Forelimb muscle (tissue), 1 donor: ENCODE measurements at regions not wholly inside any gene's neighbourhood (a gene's known extent, or its start where the extent isn't known, plus 50 kb on each side); places are given as distances from the start of the nearest gene placed in this dataset.
"Not testable (repeated sequence)": the region's sequence is repeated elsewhere in the genome, so short reads cannot be mapped to it uniquely, and the experiment has no call there.

Experiments
- DNase-seq: peaks from one replicate; pipeline ENCODE4 v3.0.0-alpha.2; 2013; ENCODE audit warnings: low read depth

DNA sequence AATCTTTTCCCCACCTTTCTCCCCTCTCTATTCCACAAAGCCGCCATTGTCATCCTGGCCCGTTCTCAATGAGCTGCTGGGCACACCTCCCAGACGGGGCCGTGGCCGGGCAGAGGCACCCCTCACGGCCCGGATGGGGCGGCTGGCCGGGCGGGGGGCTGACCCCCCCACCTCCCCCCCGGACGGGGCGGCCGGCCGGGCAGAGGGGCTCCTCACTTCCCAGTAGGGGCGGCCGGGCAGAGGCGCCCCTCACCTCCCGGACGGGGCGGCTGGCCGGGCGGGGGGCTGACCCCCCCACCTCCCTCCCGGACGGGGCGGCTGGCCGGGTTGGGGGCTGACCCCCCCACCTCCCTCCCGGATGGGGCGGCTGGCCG, 85.6 kb downstream of the OR2B2 start:
- not testable (repeated sequence) for DNase-seq

DNA sequence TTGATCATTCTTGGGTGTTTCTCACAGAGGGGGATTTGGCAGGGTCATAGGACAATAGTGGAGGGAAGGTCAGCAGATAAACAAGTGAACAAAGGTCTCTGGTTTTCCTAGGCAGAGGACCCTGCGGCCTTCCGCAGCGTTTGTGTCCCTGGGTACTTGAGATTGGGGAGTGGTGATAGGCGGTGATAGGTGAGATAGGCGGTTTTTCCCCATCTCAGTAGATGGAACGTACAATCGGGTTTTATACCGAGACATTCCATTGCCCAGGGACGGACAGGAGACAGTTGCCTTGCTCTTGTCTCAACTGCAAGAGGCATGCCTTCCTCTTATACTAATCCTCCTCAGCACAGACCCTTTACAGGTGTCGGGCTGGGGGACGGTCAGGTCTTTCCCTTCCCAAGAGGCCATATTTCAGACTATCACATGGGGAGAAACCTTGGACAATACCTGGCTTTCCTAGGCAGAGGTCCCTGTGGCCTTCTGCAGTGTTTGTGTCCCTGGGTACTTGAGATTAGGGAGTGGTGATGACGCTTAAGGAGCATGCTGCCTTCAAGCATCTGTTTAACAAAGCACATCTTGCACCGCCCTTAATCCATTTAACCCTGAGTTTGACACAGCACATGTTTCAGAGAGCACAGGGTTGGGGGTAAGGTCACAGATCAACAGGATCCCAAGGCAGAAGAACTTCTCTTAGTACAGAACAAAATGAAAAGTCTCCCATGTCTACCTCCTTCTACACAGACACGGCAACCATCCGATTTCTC, 86.2 kb downstream of the OR2B2 start:
- DNase-seq: not testable (repeated sequence)

- no peak for DNase-seq
Observed at GRCh38 chr6:27825025-27825793, 87.0 kb downstream of the OR2B2 start.

DNA sequence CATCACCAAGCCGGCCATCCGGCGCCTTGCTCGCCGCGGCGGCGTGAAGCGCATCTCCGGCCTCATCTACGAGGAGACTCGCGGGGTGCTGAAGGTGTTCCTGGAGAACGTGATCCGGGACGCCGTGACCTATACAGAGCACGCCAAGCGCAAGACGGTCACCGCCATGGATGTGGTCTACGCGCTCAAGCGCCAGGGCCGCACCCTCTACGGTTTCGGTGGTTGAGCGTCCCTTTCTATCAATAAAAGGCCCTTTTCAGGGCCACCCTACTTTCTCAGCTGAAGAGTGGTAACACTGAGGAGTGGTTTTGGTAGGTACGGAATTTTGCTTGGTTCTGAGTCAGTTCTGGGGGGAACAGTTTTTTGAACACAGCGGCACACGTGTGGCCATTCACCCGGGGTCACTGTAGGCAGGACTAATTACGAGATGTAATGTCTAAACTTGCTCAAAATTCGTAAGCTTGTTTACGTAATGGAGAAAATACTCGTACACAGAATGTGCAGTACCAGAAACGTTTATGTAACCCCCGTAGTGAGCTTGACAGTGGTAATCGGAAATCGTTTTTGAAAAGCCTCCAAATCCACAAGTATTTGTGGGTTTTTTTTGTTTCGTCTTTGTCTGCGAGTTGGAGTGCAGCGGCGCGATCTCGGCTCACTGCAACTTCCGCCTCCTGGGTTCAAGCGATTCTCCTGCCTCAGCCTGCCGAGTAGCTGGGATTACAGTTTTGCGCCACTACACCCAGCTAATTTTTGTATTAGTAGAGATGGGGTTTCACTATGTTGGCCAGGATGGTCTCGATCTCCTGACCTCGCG, 87.8 kb downstream of the OR2B2 start:
- DNase-seq: not testable (repeated sequence)

DNA sequence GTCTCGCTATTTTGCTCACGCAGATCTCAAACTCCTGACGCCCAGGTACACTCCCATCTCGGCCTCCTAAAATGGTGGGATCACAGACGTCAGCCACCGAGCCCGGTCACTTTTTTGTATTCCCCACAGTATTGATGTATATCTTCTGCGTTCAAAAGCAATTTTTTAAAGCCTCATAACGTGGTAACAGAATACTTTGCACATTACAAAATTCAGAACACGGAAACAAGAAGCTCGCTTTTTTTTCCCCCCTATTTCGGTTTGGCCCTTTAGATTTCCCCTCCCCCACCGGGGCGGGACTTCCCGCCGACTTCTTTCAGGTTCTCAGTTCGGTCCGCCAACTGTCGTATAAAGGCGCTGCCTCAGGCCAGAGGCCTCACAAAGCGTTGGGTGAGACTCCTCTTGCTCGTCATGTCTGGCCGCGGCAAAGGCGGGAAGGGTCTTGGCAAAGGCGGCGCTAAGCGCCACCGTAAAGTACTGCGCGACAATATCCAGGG, 88.4 kb downstream of the OR2B2 start:
- DNase-seq: not testable (repeated sequence)

GRCh38 chr6:27816906-27817305, 95.3 kb downstream of the OR2B2 start:
- no peak for DNase-seq

GRCh38 chr6:27814665-27815424, 97.4 kb downstream of the OR2B2 start:
- DNase-seq: peak; percentile 97

DNA sequence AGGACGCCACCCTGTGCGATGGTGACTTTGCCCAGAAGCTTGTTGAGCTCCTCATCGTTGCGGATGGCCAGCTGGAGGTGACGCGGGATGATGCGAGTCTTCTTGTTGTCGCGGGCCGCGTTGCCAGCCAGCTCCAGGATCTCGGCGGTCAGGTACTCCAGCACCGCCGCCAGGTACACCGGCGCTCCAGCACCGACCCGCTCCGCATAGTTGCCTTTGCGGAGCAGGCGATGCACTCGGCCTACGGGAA, 97.9 kb downstream of the OR2B2 start:
- DNase-seq: not testable (repeated sequence)

DNA sequence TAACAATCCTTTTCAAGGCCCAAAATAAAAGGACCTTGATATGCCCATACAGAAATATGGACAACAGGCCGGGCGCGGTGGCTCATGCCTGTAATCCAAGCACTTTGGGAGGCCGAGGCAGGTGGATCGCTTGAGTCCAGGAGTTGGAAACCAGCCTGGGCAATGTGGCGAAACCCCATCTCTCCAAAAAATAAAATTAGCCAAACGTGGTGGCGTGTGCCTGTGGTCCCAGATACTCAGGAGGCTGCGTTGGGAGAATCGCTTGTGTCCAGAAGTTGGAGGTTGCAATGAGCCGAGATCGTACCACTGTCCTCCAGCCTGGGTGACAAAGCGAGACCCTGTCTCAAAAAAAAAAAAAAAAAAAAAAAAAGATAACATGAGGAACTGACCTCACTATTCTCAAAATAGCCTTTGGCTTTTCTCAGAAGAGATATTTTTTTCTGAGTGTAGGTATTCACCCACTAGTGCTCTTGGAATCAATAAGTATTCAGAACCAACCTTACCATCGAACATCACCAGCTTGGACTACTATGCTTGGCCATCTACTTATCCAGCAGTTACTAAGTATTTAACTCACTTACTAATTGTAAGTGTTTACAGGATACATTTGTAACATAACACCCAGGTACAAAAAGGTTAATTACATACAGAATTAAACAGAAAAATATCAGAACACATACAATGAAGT, 99.2 kb downstream of the OR2B2 start:
- DNase-seq: no peak

DNA sequence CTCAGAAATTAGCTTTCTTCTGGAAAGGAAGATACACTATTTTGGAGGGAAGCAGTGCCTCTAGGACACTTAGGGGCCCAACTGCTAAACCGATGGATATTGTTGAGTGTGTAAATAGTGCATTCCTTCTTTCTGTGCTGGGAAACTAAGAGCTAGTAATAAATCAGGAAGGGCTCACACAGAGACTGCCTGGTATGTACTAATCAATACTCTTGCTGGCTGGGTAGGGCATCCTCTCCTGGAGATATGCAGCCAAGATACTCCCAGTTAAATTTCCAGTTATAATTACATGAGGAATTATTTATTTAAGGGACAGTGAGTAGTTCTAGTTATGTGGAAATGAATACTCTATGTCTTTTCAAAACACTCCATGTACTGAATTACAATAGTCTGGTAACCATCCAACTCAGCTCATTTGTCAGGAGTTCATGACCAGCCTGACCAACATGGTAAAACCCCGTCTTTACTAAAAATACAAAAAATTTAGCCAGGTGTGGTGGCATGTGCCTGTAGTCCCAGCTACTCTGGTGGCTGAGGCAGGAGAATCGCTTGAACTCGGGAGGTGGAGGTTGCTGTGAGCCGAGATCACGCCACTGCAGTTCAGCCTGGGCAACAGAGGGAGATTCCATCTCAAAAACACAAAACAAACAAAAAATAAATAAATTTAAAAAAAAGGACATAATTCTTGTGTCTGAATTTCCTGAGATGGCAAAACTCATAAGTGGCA, 100.0 kb downstream of the OR2B2 start:
- DNase-seq: no peak

GRCh38 chr6:27811451-27811772, 100.8 kb downstream of the OR2B2 start:
- DNase-seq: no peak

DNA sequence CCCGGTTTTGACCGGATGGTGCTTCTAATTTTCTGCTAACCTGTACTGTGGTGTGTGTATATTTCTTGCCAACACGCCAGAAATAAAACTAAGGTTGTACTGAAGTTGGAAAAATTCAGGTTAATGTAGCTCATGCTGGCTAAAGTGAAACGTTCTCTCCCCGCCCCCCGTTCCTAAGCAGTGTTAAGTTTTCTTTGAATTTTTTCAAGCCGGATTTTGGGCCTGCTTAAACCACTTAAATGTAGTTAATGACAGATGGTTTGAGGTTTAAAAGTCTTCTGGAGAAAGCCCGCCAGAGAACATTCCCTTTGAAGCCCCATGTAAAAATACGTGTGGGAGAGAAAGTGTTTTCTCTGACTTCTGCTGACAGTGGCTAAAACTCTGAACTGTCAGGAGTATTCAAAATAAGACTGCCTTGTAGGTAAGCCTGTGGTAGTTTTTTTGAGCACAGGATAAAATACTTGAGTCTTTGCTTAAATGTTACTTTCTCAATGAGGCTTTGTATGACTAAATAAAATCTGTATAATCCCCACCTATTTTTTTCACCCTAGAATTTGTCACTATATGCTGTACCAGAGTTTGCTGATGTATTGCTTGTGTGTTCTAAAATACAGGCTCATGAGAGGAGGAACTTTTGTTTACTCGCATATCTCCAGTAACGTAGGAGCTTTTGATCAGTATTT, 101.3 kb downstream of the OR2B2 start:
- DNase-seq: no peak

GRCh38 chr6:27809939-27810767, 102.0 kb downstream of the OR2B2 start:
- peak; percentile 97 for DNase-seq

- DNase-seq: no peak
Observed at GRCh38 chr6:27809067-27809938, 102.9 kb downstream of the OR2B2 start.

DNA sequence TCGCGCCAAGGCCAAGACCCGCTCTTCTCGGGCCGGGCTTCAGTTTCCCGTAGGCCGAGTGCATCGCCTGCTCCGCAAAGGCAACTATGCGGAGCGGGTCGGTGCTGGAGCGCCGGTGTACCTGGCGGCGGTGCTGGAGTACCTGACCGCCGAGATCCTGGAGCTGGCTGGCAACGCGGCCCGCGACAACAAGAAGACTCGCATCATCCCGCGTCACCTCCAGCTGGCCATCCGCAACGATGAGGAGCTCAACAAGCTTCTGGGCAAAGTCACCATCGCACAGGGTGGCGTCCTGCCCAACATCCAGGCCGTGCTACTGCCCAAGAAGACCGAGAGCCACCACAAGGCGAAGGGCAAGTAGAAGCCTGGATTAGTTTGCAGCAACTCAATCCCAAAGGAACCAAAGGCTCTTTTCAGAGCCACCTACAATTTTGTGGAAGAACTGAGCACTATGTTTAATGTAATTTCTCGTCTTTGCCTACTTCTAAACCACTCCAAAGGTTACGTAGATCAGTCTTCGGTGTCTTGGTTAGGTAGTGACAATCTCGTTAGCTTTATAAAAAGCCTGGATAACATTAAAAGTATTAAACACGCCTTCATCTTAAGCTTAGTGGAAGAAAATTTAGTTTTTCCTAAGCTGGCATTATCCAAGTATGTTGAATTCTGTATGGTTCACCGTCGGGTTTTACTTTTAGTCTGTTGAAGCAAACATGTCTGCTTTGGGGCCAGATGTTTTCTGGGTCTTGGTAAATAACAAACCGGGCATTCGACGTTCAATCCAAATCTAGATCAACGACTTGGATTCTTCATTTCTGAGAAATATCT, 103.7 kb downstream of the OR2B2 start:
- not testable (repeated sequence) for DNase-seq

DNA sequence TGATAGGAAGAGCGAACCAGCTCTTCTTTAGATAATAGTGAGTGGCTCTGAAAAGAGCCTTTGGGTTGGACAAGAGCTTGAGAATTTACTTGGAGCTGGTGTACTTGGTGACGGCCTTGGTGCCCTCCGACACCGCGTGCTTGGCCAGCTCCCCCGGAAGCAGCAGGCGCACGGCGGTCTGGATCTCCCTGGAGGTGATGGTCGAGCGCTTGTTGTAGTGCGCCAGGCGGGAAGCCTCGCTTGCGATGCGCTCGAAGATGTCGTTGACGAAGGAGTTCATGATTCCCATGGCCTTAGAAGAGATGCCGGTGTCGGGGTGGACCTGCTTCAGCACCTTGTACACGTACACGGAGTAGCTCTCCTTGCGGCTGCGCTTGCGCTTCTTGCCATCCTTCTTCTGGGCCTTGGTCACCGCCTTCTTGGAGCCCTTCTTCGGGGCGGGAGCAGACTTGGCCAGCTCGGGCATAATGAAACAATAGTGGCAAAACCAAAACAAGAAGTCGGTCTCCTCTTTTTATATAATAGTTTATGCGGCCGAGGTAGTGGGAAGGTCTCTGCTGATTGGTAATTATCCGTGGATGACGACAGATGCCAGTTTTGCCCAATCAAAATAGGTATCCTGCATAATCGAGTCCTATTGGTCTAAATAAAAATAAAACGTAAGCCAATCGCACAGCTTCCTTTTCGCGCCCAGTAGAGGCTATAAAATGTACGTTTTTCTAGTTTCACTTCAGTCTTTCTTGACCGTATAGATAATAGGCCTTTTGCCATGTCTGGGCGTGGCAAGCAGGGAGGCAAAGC, 104.6 kb downstream of the OR2B2 start:
- DNase-seq: peak; percentile 97
